GM21576 (cell line): ENCODE measurements at regions not wholly inside any gene's neighbourhood (a gene's known extent, or its start where the extent isn't known, plus 50 kb on each side); places are given as distances from the start of the nearest gene placed in this dataset.
"Not testable (repeated sequence)": the region's sequence is repeated elsewhere in the genome, so short reads cannot be mapped to it uniquely, and the experiment has no call there.

Experiments
- ATAC-seq: cut with Tn5 transposase; IDR thresholded peaks from one replicate; pipeline ENCODE4 v1.9.1; 2021; ENCODE audit warnings: mild to moderate bottlenecking, moderate library complexity; ENCODE audit not compliant: unreplicated experiment

- not testable (repeated sequence) for ATAC-seq
Measured at GRCh38 chr11:96882622-96883021, 492.8 kb downstream of the JRKL start.

- ATAC-seq, result no peak
Measured at GRCh38 chr11:96885405-96885804, 495.6 kb downstream of the JRKL start.

- ATAC-seq, result no peak
Measured at GRCh38 chr11:96885912-96886311, 496.1 kb downstream of the JRKL start.

- no peak for ATAC-seq
Measured at GRCh38 chr11:96893988-96894387, 504.2 kb downstream of the JRKL start.

- ATAC-seq, result no peak
Measured at GRCh38 chr11:96894587-96894986, 504.8 kb downstream of the JRKL start.

- no peak for ATAC-seq
Measured at GRCh38 chr11:96899971-96900370, 510.2 kb downstream of the JRKL start.

GRCh38 chr11:96905143-96905542 lies 515.3 kb downstream of the JRKL start:
- ATAC-seq, result no peak

- no peak for ATAC-seq
Measured at GRCh38 chr11:96905663-96906062, 515.9 kb downstream of the JRKL start.

GRCh38 chr11:96906476-96906875 lies 516.7 kb downstream of the JRKL start:
- no peak for ATAC-seq

GRCh38 chr11:96925862-96926261 lies 536.0 kb downstream of the JRKL start:
- ATAC-seq, result no peak

- ATAC-seq, result no peak
Measured at GRCh38 chr11:96940227-96940626, 550.4 kb downstream of the JRKL start.

GRCh38 chr11:96942855-96943254 lies 553.0 kb downstream of the JRKL start:
- ATAC-seq, result no peak

GRCh38 chr11:96943970-96944369 lies 554.2 kb downstream of the JRKL start:
- ATAC-seq, result no peak

- ATAC-seq, result no peak
Measured at GRCh38 chr11:96948066-96948465, 558.3 kb downstream of the JRKL start.

GRCh38 chr11:96949464-96949863 lies 559.7 kb downstream of the JRKL start:
- no peak for ATAC-seq

- ATAC-seq, result no peak
Measured at GRCh38 chr11:96954587-96955242, 564.9 kb downstream of the JRKL start.

- ATAC-seq, result no peak
Measured at GRCh38 chr11:96960476-96960875, 570.7 kb downstream of the JRKL start.

- ATAC-seq, result no peak
Measured at GRCh38 chr11:96960926-96961325, 571.1 kb downstream of the JRKL start.

- no peak for ATAC-seq
Measured at GRCh38 chr11:96961931-96962330, 572.1 kb downstream of the JRKL start.

GRCh38 chr11:96963375-96963774 lies 573.6 kb downstream of the JRKL start:
- ATAC-seq, result no peak

GRCh38 chr11:96964661-96965060 lies 574.8 kb downstream of the JRKL start:
- ATAC-seq, result no peak

GRCh38 chr11:96967616-96968015 lies 577.8 kb downstream of the JRKL start:
- ATAC-seq, result no peak

GRCh38 chr11:96969251-96969650 lies 579.4 kb downstream of the JRKL start:
- ATAC-seq, result no peak
